HG03378 (cell line): ENCODE measurements at regions not wholly inside any gene's neighbourhood (a gene's known extent, or its start where the extent isn't known, plus 50 kb on each side); places are given as distances from the start of the nearest gene placed in this dataset.

Experiments
- ATAC-seq: cut with Tn5 transposase; IDR thresholded peaks from one replicate; pipeline ENCODE4 v1.9.1; 2021; ENCODE audit warnings: mild to moderate bottlenecking, moderate library complexity; ENCODE audit not compliant: unreplicated experiment

DNA sequence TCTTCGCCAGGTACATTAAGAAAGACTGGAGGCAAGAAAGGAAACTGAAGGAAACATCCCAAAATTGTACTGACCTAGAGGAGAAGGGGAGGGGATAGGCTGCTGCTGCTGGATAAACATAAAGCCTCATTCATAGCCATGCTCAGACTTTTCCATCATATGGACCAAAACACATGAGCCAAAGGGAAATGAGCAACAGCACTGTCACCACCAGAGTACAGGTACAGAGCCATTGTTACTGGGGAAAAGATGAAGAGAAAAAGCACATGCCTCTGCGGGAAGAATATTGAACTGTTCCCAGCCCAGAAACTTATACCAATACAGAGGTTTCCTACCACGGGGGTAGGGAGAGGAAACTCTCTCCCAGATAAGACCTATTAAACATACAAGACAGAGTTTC lies 861.9 kb downstream of the NTRK3 start:
- ATAC-seq = no peak

DNA sequence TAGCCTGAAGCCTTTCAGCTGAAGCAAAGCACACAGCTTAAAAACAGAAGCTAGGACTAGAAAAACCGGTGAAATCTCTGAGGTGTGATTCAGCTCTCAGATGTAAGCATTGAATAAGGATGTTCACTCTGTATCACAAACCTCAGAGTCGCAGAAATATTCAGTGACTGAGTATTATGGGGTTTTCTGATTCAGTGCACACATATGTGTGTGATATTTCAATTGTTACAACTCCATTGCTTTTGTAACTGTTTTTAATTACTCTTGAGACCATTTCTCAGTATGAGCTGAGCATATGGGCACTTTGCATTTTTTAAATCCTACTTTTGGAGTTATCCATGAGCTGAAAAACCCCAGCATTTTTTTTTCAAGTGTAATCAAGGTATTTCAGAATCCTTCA lies 868.8 kb downstream of the NTRK3 start:
- no peak for ATAC-seq

DNA sequence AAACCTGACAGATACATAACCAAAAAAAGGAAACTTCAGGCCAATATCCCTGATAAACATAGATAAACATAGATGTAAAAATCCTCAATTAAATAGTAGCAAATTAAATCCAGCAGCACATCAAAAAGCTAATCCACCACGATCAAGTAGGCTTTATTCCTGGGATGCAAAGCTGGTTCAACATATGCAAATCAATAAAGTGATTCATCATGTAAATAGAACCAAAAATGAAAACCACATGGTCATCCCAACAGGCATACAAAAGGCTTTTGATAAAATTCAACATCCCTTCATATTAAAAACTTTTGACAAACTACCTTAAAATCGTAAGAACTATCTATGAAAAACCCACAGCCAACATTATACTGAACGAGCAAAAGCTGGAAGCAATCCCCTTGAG lies 882.2 kb downstream of the NTRK3 start:
- no peak for ATAC-seq

DNA sequence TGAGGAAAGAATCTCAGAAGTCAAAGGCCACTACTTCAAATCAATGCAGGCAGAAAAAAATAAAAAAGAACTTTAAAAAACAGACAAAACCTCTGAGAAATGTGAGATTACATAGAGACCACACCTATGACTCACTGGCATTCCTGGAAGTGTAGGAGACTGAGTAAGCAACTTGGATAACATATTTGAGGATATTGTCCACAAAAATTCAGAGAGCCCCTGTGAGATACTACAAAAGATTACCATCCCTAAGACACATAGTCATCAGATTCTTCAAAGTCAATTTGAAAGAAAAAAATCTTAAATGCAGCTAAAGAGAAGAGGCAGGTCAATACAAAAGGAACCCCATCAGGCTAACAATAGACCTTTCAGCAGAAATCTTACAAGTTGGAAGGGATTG lies 887.3 kb downstream of the NTRK3 start:
- no peak for ATAC-seq

DNA sequence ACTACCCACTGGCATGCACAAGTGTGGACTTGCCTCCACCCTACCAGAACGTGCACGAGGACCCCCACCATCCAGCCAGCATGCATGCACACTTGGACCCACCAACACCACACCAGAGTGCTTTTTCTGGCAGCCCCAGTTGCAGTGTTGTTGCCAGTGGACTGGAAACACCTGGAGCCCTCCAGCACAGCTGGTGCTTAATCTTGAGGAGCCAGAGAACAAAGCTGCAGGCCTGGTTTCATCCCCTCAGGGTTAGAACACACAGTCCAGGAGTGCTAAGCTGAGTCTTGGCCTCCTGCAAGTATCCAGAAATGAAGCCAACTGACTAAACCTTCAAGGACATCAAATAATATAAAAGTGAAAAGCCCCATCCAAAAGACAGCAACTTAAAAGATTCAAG lies 888.0 kb downstream of the NTRK3 start:
- ATAC-seq = no peak

DNA sequence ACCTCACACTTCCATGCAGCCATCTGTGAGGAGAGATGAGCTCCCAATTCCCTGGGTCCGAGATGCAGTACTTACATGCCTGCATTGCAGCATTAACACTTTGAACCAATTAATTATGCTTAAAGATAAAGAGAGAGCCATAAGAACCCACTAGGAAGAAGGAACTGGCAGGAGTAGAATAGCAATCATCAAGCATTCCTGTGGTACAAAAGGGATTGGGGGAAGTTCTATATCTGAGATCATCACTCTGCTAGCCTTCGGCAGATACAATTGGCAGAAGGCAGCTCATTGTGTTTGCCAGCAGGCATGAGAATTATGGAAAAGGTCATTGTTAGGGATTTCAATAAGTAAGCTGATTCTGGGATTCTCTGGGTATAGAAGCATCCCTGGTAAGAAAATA lies 891.4 kb downstream of the NTRK3 start:
- ATAC-seq = no peak

DNA sequence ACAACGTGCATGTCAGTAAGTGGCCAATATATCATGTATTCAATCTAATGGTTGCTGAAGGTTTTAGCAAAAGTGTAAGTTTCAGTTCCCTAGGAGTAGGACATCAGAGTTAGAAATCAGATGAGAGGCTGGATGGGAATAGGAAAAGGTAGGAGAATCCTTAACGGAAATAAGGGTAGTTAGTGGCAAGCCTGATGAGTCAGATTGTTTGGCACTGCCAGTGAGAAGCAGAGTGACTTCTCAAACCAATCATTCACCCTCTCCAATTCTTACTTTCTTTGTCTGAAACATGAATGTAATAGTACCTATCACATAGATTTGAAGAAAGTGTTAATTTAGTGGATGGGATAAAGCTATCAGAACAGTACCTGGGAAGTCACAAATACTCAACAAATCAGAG lies 894.0 kb downstream of the NTRK3 start:
- no peak for ATAC-seq

DNA sequence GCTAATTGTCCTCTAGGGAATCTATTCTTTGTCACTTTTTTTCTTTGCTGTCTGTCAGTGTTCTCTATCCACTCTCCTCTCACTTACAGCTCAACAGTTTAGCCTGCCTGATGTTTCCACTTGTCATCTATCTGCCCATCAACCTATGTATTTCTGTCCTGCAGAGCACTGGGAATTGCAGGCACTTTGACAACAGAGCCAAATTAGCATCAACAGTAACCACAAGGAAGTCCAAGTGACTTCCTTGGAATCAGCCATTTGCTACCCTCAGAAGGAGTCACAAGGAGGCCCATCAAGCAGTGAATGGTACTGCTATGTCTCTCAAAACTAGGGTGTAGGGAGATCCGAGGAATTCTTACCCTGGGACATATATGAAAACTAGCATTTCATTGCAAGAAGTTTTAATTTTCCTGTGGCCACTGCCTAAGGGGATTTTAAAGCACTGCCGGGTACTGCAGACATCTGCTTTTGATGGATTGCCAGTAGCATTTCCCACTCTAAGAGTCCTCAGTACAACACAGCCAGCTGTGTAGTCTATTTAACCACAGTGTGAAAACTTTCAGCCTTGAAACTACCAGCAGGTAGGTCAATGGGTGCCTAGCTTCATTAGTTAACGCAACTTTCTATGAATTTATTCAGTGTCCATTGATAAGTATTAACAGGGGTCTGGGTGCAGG lies 898.8 kb downstream of the NTRK3 start:
- ATAC-seq = no peak

DNA sequence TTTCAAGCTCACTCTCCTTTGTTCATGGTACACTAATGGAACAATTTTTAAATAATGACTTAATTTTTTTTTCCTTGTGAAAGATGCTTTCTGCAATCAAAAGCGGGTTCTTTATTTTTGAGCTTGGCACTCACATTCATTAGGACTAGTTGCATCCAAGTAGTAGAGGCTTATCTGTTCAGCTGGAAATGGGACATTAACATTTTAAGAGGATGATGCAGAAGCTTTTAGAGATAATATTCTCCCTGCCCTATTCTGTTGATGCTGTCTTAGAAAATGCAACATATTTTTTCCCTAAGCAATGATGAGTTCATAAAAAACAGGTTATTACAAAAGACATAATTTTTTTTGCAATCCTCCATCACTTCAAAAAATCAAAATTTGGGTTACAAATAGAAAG lies 900.6 kb downstream of the NTRK3 start:
- ATAC-seq = no peak

DNA sequence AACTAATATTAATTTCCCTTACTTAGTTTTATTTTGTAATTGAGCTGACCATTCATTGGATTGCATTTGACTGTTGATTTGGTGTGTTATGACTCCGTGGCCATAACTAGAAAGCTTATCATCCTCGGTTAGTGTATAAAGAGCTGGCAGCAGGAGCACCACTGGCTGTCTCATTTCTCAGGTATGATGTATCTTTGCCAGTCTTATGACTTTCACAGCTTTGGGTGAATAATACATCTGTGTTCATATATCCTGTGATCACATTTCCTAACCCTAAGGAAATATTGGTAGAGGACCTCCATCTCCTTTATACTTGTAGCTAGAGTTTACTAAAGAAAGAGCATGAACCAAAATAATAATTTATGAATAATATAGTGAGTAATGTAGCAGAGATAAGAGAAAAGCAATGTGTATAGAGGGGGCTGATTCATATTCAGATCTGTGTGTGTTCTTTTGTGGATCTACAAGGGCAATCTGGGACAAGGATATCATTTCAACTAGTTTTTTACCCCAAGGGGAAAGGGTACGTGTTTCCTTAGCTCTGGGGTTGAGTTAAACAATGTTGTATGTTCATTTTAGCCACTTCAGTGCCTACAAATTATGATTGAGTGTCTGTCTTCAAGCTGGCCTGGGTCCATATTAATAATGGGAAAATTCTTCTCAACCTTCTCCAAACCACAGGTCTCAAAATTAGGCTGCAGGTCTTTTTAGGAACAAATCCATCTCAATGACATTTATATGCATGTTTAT lies 901.7 kb downstream of the NTRK3 start:
- ATAC-seq = no peak

DNA sequence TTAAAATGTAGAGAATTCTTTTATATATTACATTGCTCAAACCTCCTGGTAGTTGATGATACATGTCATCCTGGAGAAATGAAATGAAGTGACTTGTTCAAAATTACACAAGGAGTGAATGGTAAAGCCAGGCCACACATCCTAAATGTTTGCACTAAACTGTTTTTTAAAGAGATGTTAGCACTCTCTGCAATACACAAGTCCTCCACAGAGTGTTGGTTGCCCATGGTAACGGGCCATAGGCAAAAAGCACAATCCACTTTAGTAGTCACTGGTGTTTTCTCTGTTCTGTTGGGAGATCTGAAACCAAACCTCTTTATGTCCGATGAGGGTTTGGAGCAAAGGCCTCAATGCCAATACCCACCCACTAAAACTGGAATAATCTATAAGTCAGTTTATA lies 907.4 kb downstream of the NTRK3 start:
- no peak for ATAC-seq

DNA sequence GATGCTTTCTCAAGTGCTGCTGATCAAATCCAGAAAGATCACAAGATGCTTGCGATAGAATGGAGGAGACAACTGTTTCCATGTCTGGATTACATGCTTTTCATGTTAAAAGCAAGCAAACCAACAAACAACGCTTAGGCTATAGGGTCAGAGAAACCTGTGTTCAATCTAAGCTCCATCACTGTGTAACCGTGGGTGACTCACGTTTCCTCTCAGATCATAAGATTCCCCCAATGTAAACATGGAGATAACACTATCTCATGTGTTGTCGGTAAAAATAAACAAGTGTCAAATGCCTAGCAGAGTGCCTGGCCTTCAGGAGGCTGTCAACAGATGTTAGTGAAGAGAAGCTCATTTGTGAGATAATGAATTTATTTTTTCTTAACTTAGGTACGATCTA lies 907.8 kb downstream of the NTRK3 start:
- ATAC-seq = no peak

DNA sequence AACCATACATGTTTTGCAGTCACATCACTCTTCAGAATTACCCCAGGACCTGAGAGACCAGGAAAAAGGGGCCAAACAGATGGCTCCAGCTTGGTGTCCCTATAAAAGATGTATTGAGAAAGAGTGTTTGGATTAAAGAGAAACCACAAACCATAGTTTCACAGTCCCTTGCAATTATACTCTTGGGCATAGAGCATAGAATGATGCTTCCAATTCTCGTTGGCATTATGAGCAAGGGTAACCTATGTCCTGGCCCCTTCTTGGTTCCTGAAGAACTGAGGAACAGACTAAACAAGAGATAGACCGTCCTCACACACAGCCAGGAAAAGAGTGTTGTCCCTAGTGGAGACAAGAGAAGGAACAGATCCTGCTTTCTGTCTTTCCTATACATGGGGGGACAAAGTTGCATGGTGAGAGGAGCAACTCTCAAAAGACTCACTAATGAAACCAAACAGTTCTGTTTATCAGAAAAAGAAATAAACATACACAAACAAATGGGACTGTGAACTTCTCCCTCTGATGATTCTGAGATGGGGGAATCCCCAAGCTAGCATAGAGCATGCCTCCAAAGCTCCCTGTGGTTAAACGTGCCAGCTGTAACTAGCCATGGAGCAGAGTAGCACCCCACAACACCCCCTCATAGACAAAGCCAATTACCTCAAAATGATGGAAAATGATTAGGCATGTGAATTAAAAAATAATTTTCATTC lies 908.6 kb downstream of the NTRK3 start:
- no peak for ATAC-seq

DNA sequence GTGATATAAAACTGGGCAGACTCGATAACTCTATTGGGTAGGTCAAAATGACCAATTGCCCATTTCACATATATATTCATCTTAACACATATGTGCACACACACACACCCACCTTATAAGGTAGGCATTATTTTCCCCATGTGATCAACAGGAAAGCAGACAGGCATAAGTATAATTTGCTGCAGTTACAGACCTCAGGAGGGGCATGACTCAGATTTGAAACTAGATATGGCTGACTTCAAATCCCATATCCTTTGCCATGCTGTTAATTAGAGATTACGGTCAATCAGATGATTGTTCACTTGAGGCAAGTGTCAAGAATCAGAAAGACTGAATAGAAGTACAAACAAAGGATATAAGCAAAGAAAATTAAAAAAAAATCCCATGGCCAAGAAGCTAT lies 910.6 kb downstream of the NTRK3 start:
- no peak for ATAC-seq

DNA sequence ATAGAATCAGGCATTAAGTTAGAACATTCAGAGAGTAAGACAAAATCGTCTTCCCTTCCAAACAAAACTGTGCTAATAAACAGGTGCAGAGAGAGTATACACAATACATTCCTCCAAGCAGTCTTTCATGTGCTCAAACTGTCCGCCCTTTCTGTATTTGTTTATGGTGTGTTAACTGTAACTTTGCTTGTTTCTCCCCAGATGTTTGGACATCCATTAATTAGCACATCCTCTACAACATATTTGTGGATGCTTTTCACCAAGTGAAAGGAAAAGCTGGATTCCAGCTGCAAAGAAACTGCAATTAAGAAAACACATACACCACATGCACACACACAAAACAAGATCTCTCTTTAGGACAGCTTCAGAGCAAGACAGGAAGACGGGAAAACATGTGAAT lies 912.6 kb downstream of the NTRK3 start:
- no peak for ATAC-seq

DNA sequence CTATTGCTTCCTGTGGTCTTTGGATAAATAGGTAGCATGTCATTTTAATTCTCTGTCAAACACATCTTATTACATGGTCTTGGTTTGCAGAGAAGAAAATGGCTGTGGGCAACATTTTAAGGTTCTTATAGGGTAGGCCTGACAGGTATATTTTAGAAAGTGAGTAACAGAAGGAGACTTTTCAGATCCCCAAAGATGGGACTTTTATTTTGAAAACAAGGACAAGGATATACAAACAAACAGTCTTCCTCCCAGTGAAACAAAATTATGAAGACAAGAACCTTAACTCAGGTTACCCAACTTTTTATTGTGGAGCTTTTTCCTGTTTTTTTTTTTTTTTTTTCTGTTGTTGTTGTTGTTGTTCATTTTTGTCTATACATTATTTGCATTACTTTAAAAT lies 916.2 kb downstream of the NTRK3 start:
- no peak for ATAC-seq

DNA sequence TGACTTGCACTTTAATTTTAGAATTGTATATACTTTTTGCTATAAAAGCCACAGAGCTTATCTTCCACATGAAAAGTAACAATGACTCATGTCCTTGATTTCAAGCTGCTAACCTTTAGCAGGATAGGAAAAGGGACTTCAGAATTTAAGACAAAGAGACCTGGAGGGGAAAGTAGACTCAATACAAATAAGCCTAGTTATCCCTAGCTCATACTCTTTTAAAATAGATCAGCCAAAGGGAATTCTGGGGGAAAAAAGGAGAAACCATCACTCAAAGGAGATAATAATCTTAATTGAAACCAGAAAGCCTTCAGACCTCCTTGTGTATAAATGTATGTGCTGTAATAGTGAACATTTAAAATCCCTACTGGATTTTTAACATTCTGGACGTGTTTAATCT lies 930.3 kb downstream of the NTRK3 start:
- no peak for ATAC-seq

DNA sequence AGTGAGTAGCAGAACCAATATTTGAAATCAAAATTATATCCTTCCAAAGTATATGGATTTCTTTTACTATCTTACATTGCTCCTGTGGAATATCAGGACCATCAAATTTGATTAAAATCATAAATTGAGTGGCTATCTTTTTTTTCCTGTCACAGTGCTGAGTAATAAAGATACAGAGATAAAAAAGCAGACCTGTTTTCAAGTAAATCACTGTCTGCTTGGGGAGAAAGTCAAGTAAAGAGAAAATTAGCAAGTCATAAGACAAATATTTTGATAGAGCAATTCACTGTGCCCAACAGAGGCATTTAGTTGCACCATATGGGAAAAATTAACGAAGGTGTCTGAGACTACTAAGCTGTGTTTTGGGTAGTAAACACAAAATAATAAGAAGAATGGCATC lies 933.7 kb downstream of the NTRK3 start:
- no peak for ATAC-seq

DNA sequence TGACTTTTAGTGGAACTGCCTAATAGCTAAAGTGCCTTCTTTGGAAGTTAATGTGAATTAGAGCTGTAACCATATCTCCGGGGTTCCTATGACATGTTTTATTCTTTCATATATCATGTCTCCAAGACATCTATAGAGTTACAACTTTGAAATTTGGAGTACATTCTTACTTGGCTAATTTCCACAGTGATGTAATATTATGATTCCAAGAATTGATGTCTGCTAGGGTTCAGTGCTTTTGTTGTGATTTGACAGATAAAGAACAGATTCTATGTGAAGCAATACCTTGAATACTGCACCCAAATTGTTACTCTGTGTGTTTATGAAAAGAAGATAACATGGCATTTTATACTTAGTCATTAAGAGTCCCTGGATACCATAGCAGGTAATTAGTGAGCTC lies 934.3 kb downstream of the NTRK3 start:
- no peak for ATAC-seq

DNA sequence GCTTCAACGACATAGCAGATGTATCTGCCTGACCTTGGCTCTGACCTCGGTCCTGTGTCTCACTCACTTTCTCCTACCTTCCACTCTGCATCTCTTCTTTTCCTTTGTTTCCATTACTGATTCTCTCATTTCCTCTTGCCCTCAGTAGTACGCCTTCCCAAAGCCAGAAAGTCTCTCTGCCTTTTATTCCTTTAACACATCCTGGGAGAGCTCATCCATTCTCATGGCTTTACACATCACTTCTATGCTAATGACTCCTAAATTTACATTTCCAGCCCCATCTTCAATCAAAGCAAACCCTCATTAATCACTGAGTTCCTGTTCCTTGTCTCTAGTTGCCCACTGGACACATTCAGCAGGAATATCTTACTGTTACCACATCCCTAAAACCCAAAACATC lies 938.6 kb downstream of the NTRK3 start:
- no peak for ATAC-seq

DNA sequence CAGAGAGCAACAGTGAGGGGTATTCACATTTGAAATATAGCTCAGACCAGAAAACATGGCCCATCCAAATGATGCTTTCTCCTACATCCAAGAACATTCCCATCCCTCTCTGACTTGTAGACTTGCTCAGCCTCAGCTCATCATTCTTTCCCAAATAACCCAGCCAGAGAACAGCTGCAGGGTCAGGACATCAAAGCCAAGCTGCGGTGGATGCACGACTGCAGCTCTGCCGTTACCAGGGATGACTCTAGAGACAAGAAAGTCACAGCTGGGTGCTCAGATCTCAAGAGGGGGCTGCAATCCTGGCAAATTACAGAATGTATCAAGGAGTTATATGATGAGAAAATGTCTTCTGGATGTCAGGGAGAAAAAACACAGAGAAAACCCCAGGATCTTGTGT lies 944.3 kb downstream of the NTRK3 start:
- no peak for ATAC-seq

DNA sequence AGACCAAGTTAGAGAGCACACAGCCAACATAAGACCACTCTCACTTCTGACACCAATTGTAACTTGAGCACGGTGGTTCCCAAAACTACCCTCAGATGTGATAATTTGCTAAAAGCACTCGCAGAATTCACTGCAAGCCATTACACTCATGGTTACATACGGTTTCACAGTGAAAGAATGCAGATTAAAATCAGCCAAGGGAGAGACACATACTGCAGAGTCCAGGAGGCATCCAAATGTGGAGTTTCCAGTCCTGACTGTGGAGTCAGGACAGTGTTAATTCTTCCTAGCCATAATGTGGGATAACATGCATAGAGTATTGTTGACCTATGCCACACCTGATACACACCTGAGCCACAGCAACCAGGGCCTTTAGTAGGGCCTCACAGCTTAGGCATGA lies 956.4 kb downstream of the NTRK3 start:
- no peak for ATAC-seq
